Liver (tissue), 8 donors: ENCODE measurements at regions not wholly inside any gene's neighbourhood (a gene's known extent, or its start where the extent isn't known, plus 50 kb on each side); places are given as distances from the start of the nearest gene placed in this dataset.

Source experiments
- DNase-seq: peaks from one replicate; pipeline ENCODE4 v3.0.0-alpha.2; 2017; ENCODE audit warnings: low spot score
- H3K27ac ChIP-seq, 2 donors: one replicate each; pipeline ENCODE4 v1.7.0; 2013; ENCODE audit warnings: inconsistent platforms in 2 of 2, low read length in 2 of 2, control low read depth in 1 of 2, low read depth in 1 of 2, mild to moderate bottlenecking in 1 of 2
- H3K27me3 ChIP-seq, 4 donors: one replicate each; pipeline versions ENCODE4 v1.6.1 to v1.7.0; 2013; ENCODE audit warnings: low read length in 3 of 4, inconsistent platforms in 1 of 4, mild to moderate bottlenecking in 1 of 4, moderate library complexity in 1 of 4; ENCODE audit not compliant: control insufficient read depth in 4 of 4, insufficient read depth in 4 of 4
- H3K36me3 ChIP-seq, 4 donors: one replicate each; pipeline versions ENCODE4 v1.6.1 to v1.7.0; 2013; ENCODE audit warnings: low read length in 3 of 4, mild to moderate bottlenecking in 3 of 4, low read depth in 1 of 4, moderate library complexity in 1 of 4; ENCODE audit not compliant: control insufficient read depth in 4 of 4, insufficient read depth in 3 of 4
- H3K4me1 ChIP-seq, 4 donors: one replicate each; pipeline versions ENCODE4 v1.6.1 to v1.7.0; 2013; ENCODE audit warnings: low read length in 3 of 4, mild to moderate bottlenecking in 3 of 4, moderate library complexity in 1 of 4; ENCODE audit not compliant: control insufficient read depth in 4 of 4, insufficient read depth in 4 of 4
- H3K4me3 ChIP-seq, 3 donors: one replicate each; pipeline versions ENCODE4 v1.6.1 to v1.7.0; 2013; ENCODE audit warnings: low read length in 3 of 3, control low read depth in 1 of 3, low read depth in 1 of 3, mild to moderate bottlenecking in 1 of 3
- H3K9ac ChIP-seq, 2 donors: one replicate each; pipeline ENCODE4 v1.7.0; 2013; ENCODE audit warnings: low read length in 2 of 2, mild to moderate bottlenecking in 2 of 2, moderate library complexity in 2 of 2, control low read depth in 1 of 2, low read depth in 1 of 2
- H3K9me3 ChIP-seq, 4 donors: one replicate each; pipeline versions ENCODE4 v1.6.1 to v1.7.0; 2013; ENCODE audit warnings: low read length in 3 of 4; ENCODE audit not compliant: control insufficient read depth in 4 of 4
- EGR1 ChIP-seq, 2 donors: IDR thresholded peaks; 2 replicates each; pipeline ENCODE4 v1.6.1; 2016 to 2018; ENCODE audit warnings: antibody characterized with exemption in 2 of 2, low read depth in 2 of 2
- FOXA1 ChIP-seq: IDR thresholded peaks from 2 replicates; pipeline ENCODE4 v1.6.1; 2016; ENCODE audit warnings: antibody characterized with exemption
- FOXA2 ChIP-seq: IDR thresholded peaks from 2 replicates; pipeline ENCODE4 v1.6.1; 2016; ENCODE audit warnings: antibody characterized with exemption
- GABPA ChIP-seq, 2 donors: IDR thresholded peaks in 1 of 2; conservative IDR thresholded peaks in 1 of 2; 2 replicates each; pipeline ENCODE4 v1.6.1; 2016; ENCODE audit warnings: antibody characterized with exemption in 2 of 2, mild to moderate bottlenecking in 1 of 2, moderate library complexity in 1 of 2
- HNF4A ChIP-seq, 2 donors: conservative IDR thresholded peaks; 2 replicates each; pipeline ENCODE4 v1.6.1; 2016; ENCODE audit warnings: antibody characterized with exemption in 2 of 2, mild to moderate bottlenecking in 2 of 2
- HNF4G ChIP-seq: IDR thresholded peaks from 2 replicates; pipeline ENCODE4 v1.6.1; 2016; ENCODE audit warnings: antibody characterized with exemption
- JUND ChIP-seq, 2 donors: IDR thresholded peaks; 2 replicates each; pipeline ENCODE4 v1.6.1; 2016; ENCODE audit warnings: antibody characterized with exemption in 2 of 2
- NR2F2 ChIP-seq: IDR thresholded peaks from 2 replicates; pipeline ENCODE4 v1.6.1; 2016; ENCODE audit warnings: antibody characterized with exemption
- RAD21 ChIP-seq, 2 donors: IDR thresholded peaks; 2 replicates each; pipeline ENCODE4 v1.6.1; 2016; ENCODE audit warnings: antibody characterized with exemption in 2 of 2, mild to moderate bottlenecking in 2 of 2
- RXRA ChIP-seq, 2 donors: IDR thresholded peaks; 2 replicates each; pipeline ENCODE4 v1.6.1; 2017 to 2018; ENCODE audit warnings: antibody characterized with exemption in 2 of 2, mild to moderate bottlenecking in 1 of 2
- SP1 ChIP-seq: IDR thresholded peaks from 2 replicates; pipeline ENCODE4 v1.6.1; 2018; ENCODE audit warnings: antibody characterized with exemption, mild to moderate bottlenecking
- TAF1 ChIP-seq: conservative IDR thresholded peaks from 2 replicates; pipeline ENCODE4 v1.6.1; 2016; ENCODE audit warnings: antibody characterized with exemption, mild to moderate bottlenecking
- YY1 ChIP-seq: IDR thresholded peaks from 2 replicates; pipeline ENCODE4 v1.6.1; 2016; ENCODE audit warnings: antibody characterized with exemption, mild to moderate bottlenecking
- WGBS: extraction: QIAGEN DNeasy Blood & Tissue Kit; methylation state at CpG from one replicate; pipeline ENCODE4 v1.1.7; 2013; 5-methylcytosine and 5-hydroxymethylcytosine counted together
- TF ChIP-seq, protein P1 (sequence below): IDR thresholded peaks from 2 replicates; pipeline ENCODE4 v1.6.1; 2016; ENCODE audit warnings: antibody characterized with exemption
- TF ChIP-seq, protein P2 (sequence below): IDR thresholded peaks from 2 replicates; pipeline ENCODE4 v1.6.1; 2016; ENCODE audit warnings: antibody characterized with exemption, mild to moderate bottlenecking
- TF ChIP-seq, protein P3 (sequence below): IDR thresholded peaks from 2 replicates; pipeline ENCODE4 v1.6.1; 2016; ENCODE audit warnings: antibody characterized with exemption
- TF ChIP-seq, protein P4 (sequence below): IDR thresholded peaks from 2 replicates; pipeline ENCODE4 v1.6.1; 2016; ENCODE audit warnings: antibody characterized with exemption
- TF ChIP-seq, protein P5 (sequence below): fragments of 150-350 bp; IDR thresholded peaks from 2 replicates; pipeline ENCODE4 v1.5.1; 2017; ENCODE audit warnings: improper control_type of control experiment, low read depth, low read length; ENCODE audit not compliant: missing input control
- donor health status: healthy.
- donor health status: healthy.
- donor health status: healthy.
- donor health status: healthy.
- donor health status: healthy.

DNA sequence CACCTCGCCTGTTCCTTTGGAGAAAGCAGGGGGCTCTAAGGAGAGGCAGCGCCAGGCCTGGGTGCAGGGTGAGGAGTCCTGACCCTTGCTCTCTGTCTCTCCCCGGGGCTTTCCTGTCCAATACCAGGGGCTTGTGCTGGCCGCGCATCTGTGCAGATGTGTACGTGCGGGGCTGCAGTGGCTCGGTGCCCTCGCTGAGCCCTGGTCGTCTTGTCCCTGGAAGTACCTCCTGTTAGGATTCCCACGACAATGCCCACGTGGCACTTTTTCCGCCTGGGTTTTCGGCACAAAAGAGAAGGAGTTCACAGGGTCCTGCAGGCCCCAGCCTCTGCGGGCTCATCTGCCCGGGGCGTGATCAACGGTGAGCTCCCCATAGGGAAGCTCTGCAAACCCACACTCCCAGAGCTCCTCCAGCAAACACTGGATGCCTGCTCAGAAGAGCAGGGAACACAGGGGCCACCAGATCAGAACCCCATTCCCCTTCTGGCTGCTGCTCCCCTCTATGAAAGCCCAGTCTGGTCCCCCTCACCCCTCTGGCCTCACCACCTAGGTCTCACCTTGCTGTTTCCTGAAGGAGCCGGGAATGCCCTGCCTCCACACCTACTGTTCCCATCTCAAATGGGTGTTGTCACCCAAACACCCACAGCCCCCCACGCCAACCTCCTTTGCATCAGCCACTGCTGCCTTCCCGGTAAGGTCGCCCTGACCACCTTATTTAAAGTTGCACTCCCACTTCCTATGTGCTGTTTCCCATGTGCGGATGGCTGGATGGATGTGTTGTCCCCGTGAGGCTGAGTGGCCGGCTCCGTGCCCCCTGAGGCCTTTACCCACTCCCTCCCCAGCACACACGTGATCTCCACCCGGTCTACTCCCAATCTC lies 62.6 kb upstream of the PRR20G start:
- Histone ChIP-seq H3K36me3 (no peaks in the 10 kb centered on the region), H3K4me3 (no peak overlapping the region), H3K27ac (no peak overlapping the region), H3K9ac (no peak overlapping the region), H3K4me1 (no peaks in the 10 kb centered on the region), H3K27me3 (peaks cover 0 to 6% (median 0%) of the 10 kb centered on the region in 4 donors), H3K9me3 (no peaks in the 10 kb centered on the region)
- DNase-seq: no peak
- 77% methylated on average over 28 of the region's 28 CpGs for WGBS
- TF ChIP-seq HNF4G: no peak
- TF ChIP-seq, protein P1, sequence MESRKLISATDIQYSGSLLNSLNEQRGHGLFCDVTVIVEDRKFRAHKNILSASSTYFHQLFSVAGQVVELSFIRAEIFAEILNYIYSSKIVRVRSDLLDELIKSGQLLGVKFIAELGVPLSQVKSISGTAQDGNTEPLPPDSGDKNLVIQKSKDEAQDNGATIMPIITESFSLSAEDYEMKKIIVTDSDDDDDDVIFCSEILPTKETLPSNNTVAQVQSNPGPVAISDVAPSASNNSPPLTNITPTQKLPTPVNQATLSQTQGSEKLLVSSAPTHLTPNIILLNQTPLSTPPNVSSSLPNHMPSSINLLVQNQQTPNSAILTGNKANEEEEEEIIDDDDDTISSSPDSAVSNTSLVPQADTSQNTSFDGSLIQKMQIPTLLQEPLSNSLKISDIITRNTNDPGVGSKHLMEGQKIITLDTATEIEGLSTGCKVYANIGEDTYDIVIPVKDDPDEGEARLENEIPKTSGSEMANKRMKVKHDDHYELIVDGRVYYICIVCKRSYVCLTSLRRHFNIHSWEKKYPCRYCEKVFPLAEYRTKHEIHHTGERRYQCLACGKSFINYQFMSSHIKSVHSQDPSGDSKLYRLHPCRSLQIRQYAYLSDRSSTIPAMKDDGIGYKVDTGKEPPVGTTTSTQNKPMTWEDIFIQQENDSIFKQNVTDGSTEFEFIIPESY: no peak
- TF ChIP-seq JUND (IDR thresholded peaks at IDR 0.05): no peak
- no peak for TF ChIP-seq RXRA (IDR thresholded peaks at IDR 0.05)
- TF ChIP-seq SP1: no peak
- no peak for TF ChIP-seq TAF1
- TF ChIP-seq, protein P2, sequence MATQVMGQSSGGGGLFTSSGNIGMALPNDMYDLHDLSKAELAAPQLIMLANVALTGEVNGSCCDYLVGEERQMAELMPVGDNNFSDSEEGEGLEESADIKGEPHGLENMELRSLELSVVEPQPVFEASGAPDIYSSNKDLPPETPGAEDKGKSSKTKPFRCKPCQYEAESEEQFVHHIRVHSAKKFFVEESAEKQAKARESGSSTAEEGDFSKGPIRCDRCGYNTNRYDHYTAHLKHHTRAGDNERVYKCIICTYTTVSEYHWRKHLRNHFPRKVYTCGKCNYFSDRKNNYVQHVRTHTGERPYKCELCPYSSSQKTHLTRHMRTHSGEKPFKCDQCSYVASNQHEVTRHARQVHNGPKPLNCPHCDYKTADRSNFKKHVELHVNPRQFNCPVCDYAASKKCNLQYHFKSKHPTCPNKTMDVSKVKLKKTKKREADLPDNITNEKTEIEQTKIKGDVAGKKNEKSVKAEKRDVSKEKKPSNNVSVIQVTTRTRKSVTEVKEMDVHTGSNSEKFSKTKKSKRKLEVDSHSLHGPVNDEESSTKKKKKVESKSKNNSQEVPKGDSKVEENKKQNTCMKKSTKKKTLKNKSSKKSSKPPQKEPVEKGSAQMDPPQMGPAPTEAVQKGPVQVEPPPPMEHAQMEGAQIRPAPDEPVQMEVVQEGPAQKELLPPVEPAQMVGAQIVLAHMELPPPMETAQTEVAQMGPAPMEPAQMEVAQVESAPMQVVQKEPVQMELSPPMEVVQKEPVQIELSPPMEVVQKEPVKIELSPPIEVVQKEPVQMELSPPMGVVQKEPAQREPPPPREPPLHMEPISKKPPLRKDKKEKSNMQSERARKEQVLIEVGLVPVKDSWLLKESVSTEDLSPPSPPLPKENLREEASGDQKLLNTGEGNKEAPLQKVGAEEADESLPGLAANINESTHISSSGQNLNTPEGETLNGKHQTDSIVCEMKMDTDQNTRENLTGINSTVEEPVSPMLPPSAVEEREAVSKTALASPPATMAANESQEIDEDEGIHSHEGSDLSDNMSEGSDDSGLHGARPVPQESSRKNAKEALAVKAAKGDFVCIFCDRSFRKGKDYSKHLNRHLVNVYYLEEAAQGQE: no peak
- TF ChIP-seq, protein P3, sequence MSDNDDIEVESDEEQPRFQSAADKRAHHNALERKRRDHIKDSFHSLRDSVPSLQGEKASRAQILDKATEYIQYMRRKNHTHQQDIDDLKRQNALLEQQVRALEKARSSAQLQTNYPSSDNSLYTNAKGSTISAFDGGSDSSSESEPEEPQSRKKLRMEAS: no peak
- TF ChIP-seq FOXA2: no peak
- no peak for TF ChIP-seq RAD21 (IDR thresholded peaks at IDR 0.05)
- no peak for TF ChIP-seq FOXA1
- TF ChIP-seq YY1: no peak
- TF ChIP-seq, protein P4, sequence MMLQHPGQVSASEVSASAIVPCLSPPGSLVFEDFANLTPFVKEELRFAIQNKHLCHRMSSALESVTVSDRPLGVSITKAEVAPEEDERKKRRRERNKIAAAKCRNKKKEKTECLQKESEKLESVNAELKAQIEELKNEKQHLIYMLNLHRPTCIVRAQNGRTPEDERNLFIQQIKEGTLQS: no peak
- no peak for TF ChIP-seq GABPA (IDR thresholded peaks at IDR 0.05 in 1 of 2, conservative IDR thresholded peaks at IDR 0.05 in 1 of 2)
- TF ChIP-seq, protein P5, sequence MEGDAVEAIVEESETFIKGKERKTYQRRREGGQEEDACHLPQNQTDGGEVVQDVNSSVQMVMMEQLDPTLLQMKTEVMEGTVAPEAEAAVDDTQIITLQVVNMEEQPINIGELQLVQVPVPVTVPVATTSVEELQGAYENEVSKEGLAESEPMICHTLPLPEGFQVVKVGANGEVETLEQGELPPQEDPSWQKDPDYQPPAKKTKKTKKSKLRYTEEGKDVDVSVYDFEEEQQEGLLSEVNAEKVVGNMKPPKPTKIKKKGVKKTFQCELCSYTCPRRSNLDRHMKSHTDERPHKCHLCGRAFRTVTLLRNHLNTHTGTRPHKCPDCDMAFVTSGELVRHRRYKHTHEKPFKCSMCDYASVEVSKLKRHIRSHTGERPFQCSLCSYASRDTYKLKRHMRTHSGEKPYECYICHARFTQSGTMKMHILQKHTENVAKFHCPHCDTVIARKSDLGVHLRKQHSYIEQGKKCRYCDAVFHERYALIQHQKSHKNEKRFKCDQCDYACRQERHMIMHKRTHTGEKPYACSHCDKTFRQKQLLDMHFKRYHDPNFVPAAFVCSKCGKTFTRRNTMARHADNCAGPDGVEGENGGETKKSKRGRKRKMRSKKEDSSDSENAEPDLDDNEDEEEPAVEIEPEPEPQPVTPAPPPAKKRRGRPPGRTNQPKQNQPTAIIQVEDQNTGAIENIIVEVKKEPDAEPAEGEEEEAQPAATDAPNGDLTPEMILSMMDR: no peak
- TF ChIP-seq NR2F2: no peak
- no peak for TF ChIP-seq HNF4A (conservative IDR thresholded peaks at IDR 0.05)
- no peak for TF ChIP-seq EGR1 (IDR thresholded peaks at IDR 0.05; ENCODE audit: low read depth in 2 of 2)
